Activated CD4-positive, alpha-beta T cell treated with anti-CD3 and anti-CD28 coated beads, Interleukin-2, amount 10 ng/mL, durations not matched to agents 7 days and 5 days (primary cell): ENCODE measurements at regions not wholly inside any gene's neighbourhood (a gene's known extent, or its start where the extent isn't known, plus 50 kb on each side); places are given as distances from the start of the nearest gene placed in this dataset.
"Not testable (repeated sequence)": the region's sequence is repeated elsewhere in the genome, so short reads cannot be mapped to it uniquely, and the experiment has no call there.

Source experiments
- CTCF ChIA-PET: fragments of 350-600 bp; sonication (Branson Sonifier 250); formaldehyde crosslinking; loops from one replicate; lab custom pipeline; 2021; ENCODE audit warnings: antibody characterized with exemption; lab: Charles Lee
- POLR2A ChIA-PET: fragments of 350-600 bp; sonication (Branson Sonifier 250); formaldehyde crosslinking; loops from one replicate; lab custom pipeline; 2021; ENCODE audit warnings: antibody characterized with exemption; lab: Charles Lee
- DNase-seq: peaks from one replicate; pipeline ENCODE4 v3.0.0-alpha.2; 2020
- H3K27ac Mint-ChIP-seq: one replicate; pipeline ENCODE4 v1.8.0; 2021; ENCODE audit warnings: mild to moderate bottlenecking, moderate library complexity, mixed read lengths
- H3K27me3 Mint-ChIP-seq: one replicate; pipeline ENCODE4 v1.8.0; 2021; ENCODE audit warnings: mixed read lengths
- H3K36me3 Mint-ChIP-seq: one replicate; pipeline ENCODE4 v1.8.0; 2021; ENCODE audit warnings: low read depth, mixed read lengths
- H3K4me1 Mint-ChIP-seq: one replicate; pipeline ENCODE4 v1.8.0; 2021; ENCODE audit warnings: mixed read lengths
- H3K4me3 Mint-ChIP-seq: one replicate; pipeline ENCODE4 v1.8.0; 2021; ENCODE audit warnings: mild to moderate bottlenecking, moderate library complexity, mixed read lengths
- H3K9me3 Mint-ChIP-seq: one replicate; pipeline ENCODE4 v1.8.0; 2021; ENCODE audit warnings: mixed read lengths

DNA sequence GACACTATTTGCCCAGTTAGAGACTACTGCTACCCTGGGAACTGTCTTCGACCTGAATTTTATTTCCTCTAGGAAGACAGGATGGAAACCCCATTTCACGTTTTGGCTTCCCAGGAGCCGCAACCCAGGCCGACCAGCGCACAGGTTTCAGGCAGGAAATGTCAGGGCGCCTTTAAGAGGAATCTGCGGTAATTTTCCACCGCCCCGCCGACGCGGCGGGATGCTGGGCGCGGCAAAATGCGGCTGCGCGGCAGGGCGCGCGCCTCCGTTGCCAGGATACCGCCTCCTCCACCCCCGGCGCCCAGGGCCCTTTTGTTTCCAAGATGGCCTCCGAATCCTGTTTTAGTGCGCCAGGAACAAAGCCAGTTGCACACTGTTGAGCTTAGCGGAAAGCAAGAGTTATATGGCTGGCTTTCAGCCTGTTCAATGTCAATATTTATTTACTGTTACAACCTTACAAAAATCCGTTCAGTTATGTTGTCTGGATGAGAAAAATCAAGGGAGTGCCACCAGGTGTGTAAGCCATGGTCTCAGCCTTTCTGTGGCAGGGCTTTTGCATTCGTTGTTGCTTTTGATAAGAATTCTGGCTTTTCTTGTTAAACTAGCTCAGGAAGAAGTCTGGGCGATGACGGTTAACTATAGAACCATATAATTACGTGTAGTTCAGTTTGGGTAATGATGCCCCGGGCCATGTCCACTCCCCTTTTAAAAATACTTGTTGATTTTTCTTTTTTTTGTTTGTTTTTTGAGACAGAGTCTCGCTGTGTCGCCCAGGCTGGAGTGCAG, 79.7 kb upstream of the CHD2 start:
- Mint-ChIP-seq H3K4me1 (peaks cover 67% of the 10 kb centered on the region), H3K9me3 (no peaks in the 10 kb centered on the region), H3K27me3 (no peaks in the 10 kb centered on the region), H3K27ac (peak overlapping the region; percentile 85), H3K4me3 (peak overlapping the region; percentile 80), H3K36me3 (peaks cover 1% of the 10 kb centered on the region)
- ChIA-PET CTCF (interaction anchor here (1.1 to 7.9 kb wide), 6 partner anchors 9 to 90 kb away, joined by 3 to 91 read pairs (median 5); no protein-coding TSS in a partner anchor), POLR2A (interaction anchor here (0.6 to 1.2 kb wide), 4 partner anchors 9 to 80 kb away, joined by 3 to 7 read pairs (median 4); partner anchors contain the start of gene CHD2)
- DNase-seq = peak; percentile 89

GRCh38 chr15:92821491-92822116, 78.5 kb upstream of the CHD2 start:
- DNase-seq = no peak
- ChIA-PET CTCF (interaction anchor here (0.6 to 7.9 kb wide), 9 partner anchors 10 to 96 kb away, joined by 3 to 91 read pairs (median 4); partner anchors contain the start of gene CHD2), POLR2A (interaction anchor here (1.2 to 2.9 kb wide), 4 partner anchors 11 to 63 kb away, joined by 4 to 18 read pairs (median 7); no protein-coding TSS in a partner anchor)
- H3K4me3 Mint-ChIP-seq = peak overlapping the region; percentile 49
- H3K9me3 Mint-ChIP-seq = no peaks in the 10 kb centered on the region
- peaks cover 1% of the 10 kb centered on the region for H3K36me3 Mint-ChIP-seq
- H3K4me1 Mint-ChIP-seq = peaks cover 72% of the 10 kb centered on the region
- H3K27me3 Mint-ChIP-seq = no peaks in the 10 kb centered on the region
- H3K27ac Mint-ChIP-seq = peak overlapping the region; percentile 76

- Mint-ChIP-seq H3K36me3 (peaks cover 1% of the 10 kb centered on the region), H3K4me1 (peaks cover 66% of the 10 kb centered on the region), H3K4me3 (peak overlapping the region; percentile 37), H3K27me3 (no peaks in the 10 kb centered on the region), H3K9me3 (no peaks in the 10 kb centered on the region), H3K27ac (peak overlapping the region; percentile 82)
- CTCF ChIA-PET = interaction anchor here (0.6 to 7.9 kb wide), 8 partner anchors 9 to 95 kb away, joined by 3 to 91 read pairs (median 6); partner anchors contain the start of gene CHD2
- POLR2A ChIA-PET = interaction anchor here (0.8 to 2.9 kb wide), 5 partner anchors 10 to 78 kb away, joined by 3 to 18 read pairs (median 5); partner anchors contain the start of gene CHD2
- no peak for DNase-seq
Measured at GRCh38 chr15:92822216-92823144, 77.6 kb upstream of the CHD2 start.

- Mint-ChIP-seq H3K4me1 (peaks cover 46% of the 10 kb centered on the region), H3K4me3 (no peak overlapping the region), H3K27ac (no peak overlapping the region), H3K9me3 (no peaks in the 10 kb centered on the region), H3K36me3 (peaks cover 1% of the 10 kb centered on the region), H3K27me3 (no peaks in the 10 kb centered on the region)
- no peak for DNase-seq
- POLR2A ChIA-PET = no interaction called here
- CTCF ChIA-PET = interaction anchor here (0.6 to 1.4 kb wide), 5 partner anchors 8 to 17 kb away, joined by 3 to 4 read pairs (median 3); no protein-coding TSS in a partner anchor
Measured at GRCh38 chr15:92825985-92826384, 74.1 kb upstream of the CHD2 start.

GRCh38 chr15:92827991-92828390, 72.1 kb upstream of the CHD2 start:
- H3K36me3 Mint-ChIP-seq, H3K27ac Mint-ChIP-seq, POLR2A ChIA-PET, DNase-seq, H3K9me3 Mint-ChIP-seq, H3K27me3 Mint-ChIP-seq, H3K4me3 Mint-ChIP-seq: not testable (repeated sequence)
- CTCF ChIA-PET = interaction anchor here (1.0 to 2.4 kb wide), 2 partner anchors 9 to 19 kb away, joined by 4 to 14 read pairs; no protein-coding TSS in a partner anchor
- peaks cover 49% of the 10 kb centered on the region for H3K4me1 Mint-ChIP-seq

- DNase-seq = no peak
- no peak overlapping the region for H3K4me3 Mint-ChIP-seq
- H3K4me1 Mint-ChIP-seq = peaks cover 57% of the 10 kb centered on the region
- no peaks in the 10 kb centered on the region for H3K27me3 Mint-ChIP-seq
- H3K36me3 Mint-ChIP-seq = peaks cover 4% of the 10 kb centered on the region
- no peaks in the 10 kb centered on the region for H3K9me3 Mint-ChIP-seq
- ChIA-PET CTCF (interaction anchor here (0.9 to 6.7 kb wide), 6 partner anchors 9 to 88 kb away, joined by 3 to 47 read pairs (median 8); no protein-coding TSS in a partner anchor), POLR2A (interaction anchor here (1.5 kb wide), 1 partner anchor 52 kb away, joined by 3 read pairs; no protein-coding TSS in a partner anchor)
- peak overlapping the region; percentile 95 for H3K27ac Mint-ChIP-seq
Measured at GRCh38 chr15:92829875-92830274, 70.2 kb upstream of the CHD2 start.

DNA sequence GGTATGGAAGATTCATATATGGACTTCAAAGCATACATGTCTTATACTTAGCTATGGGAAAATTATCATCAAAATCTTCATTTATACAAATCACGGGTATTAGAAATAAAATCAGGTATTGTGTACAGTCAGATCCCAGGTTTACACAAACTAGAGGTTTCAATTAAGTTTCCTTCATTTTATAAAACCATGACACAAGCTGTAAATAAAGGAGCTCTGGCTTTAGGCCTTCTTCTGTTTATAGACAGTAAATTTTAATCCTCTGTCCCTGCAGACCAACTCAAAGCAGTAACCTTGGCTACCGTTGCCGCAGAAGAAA, 68.8 kb upstream of the CHD2 start:
- Mint-ChIP-seq H3K4me1 (peaks cover 51% of the 10 kb centered on the region), H3K36me3 (peaks cover 4% of the 10 kb centered on the region), H3K27ac (peak overlapping the region; percentile 95), H3K27me3 (no peaks in the 10 kb centered on the region), H3K9me3 (no peaks in the 10 kb centered on the region), H3K4me3 (peak overlapping the region; percentile 75)
- CTCF ChIA-PET = interaction anchor here (1.5 to 6.7 kb wide), 7 partner anchors 10 to 86 kb away, joined by 3 to 47 read pairs (median 9); no protein-coding TSS in a partner anchor
- POLR2A ChIA-PET = interaction anchor here (0.6 to 2.7 kb wide), 11 partner anchors 11 to 735 kb away, joined by 3 to 38 read pairs (median 5); no protein-coding TSS in a partner anchor
- DNase-seq = no peak

- peaks cover 4% of the 10 kb centered on the region for H3K36me3 Mint-ChIP-seq
- H3K4me3 Mint-ChIP-seq = peak overlapping the region; percentile 75
- DNase-seq = peak; percentile 93
- H3K4me1 Mint-ChIP-seq = peaks cover 51% of the 10 kb centered on the region
- CTCF ChIA-PET = interaction anchor here (1.5 to 6.7 kb wide), 7 partner anchors 10 to 86 kb away, joined by 3 to 47 read pairs (median 9); no protein-coding TSS in a partner anchor
- POLR2A ChIA-PET = interaction anchor here (0.6 to 2.7 kb wide), 15 partner anchors 10 to 736 kb away, joined by 3 to 38 read pairs (median 5); no protein-coding TSS in a partner anchor
- peak overlapping the region; percentile 95 for H3K27ac Mint-ChIP-seq
- no peaks in the 10 kb centered on the region for H3K27me3 Mint-ChIP-seq
- H3K9me3 Mint-ChIP-seq = no peaks in the 10 kb centered on the region
Measured at GRCh38 chr15:92831655-92832328, 68.3 kb upstream of the CHD2 start.

DNA sequence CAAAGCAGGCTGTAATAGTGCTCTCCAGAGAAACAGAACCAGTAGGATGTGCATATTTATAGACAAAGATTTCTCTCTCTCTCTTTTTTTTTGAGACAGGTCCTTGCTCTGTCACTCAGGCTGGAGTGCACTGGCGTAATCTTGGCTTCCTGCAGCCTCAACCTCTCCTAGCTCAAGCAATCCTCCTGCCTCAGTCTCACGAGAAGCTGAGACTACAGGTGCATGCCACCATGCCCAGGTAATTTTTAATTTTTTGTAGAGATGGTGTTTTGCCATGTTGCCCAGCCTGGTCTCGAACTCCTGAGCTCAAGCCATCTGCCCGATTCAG, 67.1 kb upstream of the CHD2 start:
- Mint-ChIP-seq H3K4me1 (peaks cover 57% of the 10 kb centered on the region), H3K27ac (peak overlapping the region; percentile 95), H3K4me3 (peak overlapping the region; percentile 75), H3K27me3 (no peaks in the 10 kb centered on the region), H3K36me3 (peaks cover 4% of the 10 kb centered on the region), H3K9me3 (no peaks in the 10 kb centered on the region)
- ChIA-PET CTCF (interaction anchor here (1.0 to 6.7 kb wide), 4 partner anchors 10 to 67 kb away, joined by 4 to 47 read pairs (median 7); partner anchors contain the start of gene CHD2), POLR2A (interaction anchor here (0.7 to 2.7 kb wide), 2 partner anchors 50 to 74 kb away, joined by 4 to 38 read pairs; no protein-coding TSS in a partner anchor)
- DNase-seq = peak; percentile 27

DNA sequence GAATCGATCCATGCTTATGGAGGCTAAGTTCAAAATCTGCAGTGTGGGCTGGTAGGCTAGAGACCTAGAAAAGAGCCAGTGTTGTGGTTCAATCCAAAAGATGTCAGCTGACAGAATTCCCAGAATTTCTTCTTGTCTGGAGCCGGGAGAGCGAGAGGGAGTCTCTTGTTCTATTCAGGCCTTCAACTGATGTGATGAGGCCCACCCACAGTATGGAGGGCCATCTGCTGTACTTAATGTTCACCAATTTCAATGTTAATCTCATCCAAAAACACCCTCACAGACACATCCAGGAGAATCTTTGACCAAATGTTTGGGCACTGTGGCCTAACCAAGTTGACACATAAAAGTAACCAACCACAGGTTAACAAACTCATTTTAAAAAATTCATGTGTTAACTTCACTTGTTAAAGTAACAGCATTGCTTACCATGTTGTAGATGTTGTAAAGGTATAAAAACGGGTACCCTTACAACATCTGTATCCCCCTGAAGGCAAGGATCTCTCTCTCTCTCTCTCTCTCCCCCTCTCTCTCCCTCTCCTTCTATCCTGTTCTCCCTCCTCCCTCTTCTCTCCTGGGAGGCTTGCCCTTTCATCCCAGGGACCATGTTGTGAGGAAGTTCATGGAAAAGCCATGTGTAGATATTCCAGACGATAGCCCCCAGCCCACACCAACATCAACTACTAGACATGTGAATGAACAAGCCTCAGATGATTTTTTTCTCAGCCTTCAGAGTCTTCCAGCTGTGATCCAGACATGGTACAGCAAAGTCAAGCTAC, 66.4 kb upstream of the CHD2 start:
- CTCF ChIA-PET = interaction anchor here (1.0 to 6.7 kb wide), 5 partner anchors 10 to 66 kb away, joined by 3 to 47 read pairs (median 5); partner anchors contain the start of gene CHD2
- Mint-ChIP-seq H3K27ac (peak overlapping the region; percentile 95), H3K4me1 (peaks cover 63% of the 10 kb centered on the region), H3K36me3 (peaks cover 4% of the 10 kb centered on the region), H3K27me3 (no peaks in the 10 kb centered on the region), H3K4me3 (no peak overlapping the region), H3K9me3 (no peaks in the 10 kb centered on the region)
- POLR2A ChIA-PET = interaction anchor here (2.7 kb wide), 1 partner anchor 49 kb away, joined by 38 read pairs; no protein-coding TSS in a partner anchor
- DNase-seq = no peak
